ENCODE measurements at regions not wholly inside any gene's neighbourhood (a gene's known extent, or its start where the extent isn't known, plus 50 kb on each side); places are given as distances from the start of the nearest gene placed in this dataset.
"Not testable (repeated sequence)": the region's sequence is repeated elsewhere in the genome, so short reads cannot be mapped to it uniquely, and the experiment has no call there.

DNA sequence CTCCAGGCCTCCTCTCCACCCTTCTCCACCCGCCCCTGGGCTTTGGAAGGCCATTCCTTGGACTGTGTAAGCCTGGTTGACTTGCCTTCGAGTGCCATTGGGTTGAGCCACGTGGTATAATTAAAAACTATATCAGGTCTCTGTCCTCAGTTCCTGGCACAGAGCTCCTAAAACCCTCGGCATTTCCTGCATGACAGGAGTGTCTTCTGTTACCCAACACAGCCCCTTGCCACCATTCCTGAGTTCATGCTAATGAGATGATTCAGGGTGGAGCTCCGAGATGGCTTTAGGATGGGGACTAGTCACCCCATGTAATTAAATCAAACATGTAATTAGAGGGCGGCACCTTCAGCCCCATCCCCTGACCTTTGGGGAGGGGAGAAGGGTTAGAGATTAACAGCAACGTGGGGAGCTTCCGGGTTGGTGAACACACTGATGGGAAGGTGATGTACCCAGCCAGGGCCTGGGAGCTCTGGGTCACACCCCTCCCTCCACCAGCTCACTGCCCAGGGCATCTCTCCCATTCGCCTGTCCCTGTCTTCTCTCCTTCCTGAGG lies 256.4 kb downstream of the FAM43A start:
- no peak for DNase-seq (ENCODE audit: low spot score)

- no peak for DNase-seq (ENCODE audit: low spot score)
These were observed 258.8 kb downstream of the FAM43A start for GRCh38 chr3:194944526-194944925.

DNA sequence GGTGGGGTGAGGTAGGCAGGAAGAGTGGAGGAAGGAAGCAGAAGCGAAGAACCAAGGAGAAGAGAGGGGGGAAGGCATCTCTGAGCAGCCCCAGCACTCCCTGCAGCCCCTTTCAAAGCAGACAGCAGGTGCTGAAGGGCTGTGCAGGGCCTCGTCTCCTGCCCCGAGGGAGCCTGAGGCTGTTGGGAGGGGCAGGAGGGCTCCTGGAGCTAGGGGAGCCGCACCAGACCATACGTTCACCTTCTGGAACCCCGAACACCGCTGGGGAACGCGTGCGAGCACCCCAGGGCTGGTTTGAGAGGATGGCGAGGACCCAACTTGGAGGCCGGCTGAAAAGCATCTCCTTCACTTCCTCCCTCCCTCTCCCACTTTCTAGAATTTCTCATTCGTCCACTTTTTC lies 259.8 kb downstream of the FAM43A start:
- DNase-seq (ENCODE audit: low spot score): no peak

- DNase-seq (ENCODE audit: low spot score): no peak
These were observed 260.4 kb downstream of the FAM43A start for GRCh38 chr3:194946091-194946490.

DNA sequence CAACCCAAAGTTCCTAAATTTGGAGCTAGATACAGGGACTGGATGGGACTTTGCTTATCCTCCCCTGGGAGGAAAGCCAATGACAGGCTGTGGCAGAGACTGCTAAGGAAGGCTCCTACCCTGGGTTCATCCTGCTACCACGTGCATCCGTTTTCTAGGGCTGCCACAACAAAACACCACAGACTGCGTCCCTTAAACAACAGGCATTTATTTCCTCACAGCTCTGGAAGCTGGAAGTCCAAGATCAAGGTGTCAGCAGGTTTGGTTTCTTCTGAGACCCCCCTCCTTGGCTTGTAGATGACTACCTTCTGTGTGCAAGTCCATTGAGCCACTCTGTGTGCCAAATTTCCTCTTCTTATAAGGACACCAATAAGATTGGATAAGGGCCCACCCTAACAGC lies 263.9 kb downstream of the FAM43A start:
- no peak for DNase-seq (ENCODE audit: low spot score)

DNA sequence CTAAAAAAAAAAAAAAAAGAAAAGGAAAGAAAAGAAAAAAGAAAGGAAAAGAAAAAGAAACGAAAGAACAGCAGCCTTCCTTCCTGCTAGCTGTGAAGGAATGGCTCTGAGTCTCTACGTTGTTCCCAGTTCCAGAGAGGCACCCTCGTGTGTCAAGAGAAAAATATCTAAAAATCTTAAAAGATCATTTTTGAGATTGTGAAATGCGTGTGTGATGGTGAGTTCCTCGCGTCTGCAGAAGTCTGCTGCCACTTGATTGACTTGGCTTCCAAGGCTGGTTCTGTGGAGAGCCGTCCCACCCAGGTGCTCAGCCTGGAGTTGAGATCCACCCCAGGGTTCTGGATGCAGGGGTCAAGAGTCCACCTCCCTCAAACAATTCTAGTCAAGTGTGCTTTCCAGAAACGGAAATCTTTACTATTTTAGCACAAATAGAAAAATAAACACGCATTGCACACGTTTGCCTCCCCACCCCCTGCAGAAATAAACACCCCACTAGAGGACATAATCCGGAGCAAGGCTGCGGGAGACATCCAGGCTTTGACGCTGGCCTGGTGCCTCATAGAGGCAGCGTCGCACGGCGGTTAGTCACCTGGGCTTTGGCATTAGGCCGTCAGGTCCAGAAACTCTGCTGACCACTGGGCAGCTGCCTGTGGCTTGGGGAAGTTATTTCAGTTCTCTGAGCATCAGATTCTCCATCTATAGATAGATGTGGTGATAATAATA lies 265.4 kb downstream of the FAM43A start:
- DNase-seq (ENCODE audit: low spot score): no peak

- DNase-seq (ENCODE audit: low spot score): not testable (repeated sequence)
These were observed 265.9 kb downstream of the FAM43A start for GRCh38 chr3:194951629-194951920.

DNA sequence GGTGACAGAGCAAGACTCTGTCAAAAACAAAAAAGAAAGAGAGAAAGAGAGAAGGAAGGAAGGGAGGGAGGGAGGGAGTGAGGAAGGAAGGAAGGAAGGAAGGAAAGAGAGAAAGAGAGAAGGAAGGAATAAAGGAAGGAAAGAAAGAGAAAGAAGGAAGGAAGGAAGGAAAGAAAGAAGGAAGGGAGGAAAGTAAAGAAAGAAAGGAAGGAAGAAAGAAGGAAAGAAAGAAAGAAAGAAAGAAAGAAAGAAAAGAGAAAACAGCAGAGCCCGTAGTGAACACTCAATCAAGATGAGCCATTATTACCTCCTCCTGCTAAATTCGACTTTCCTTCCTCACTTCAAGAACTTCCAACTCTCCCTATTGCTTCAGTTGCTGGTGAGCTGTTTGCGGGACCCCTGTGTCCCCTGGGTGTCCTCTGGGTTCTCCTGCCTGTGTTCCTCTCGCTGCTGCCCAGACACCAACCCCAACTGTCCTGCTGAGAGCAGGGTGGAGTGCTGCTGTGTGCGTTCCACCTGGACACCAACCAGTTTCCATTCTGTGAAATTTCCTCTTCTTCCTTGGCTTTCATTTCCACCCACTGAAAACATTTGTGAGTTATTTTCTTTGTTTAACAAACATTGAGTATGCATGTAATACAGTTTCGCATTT lies 266.4 kb downstream of the FAM43A start:
- no peak for DNase-seq (ENCODE audit: low spot score)

DNA sequence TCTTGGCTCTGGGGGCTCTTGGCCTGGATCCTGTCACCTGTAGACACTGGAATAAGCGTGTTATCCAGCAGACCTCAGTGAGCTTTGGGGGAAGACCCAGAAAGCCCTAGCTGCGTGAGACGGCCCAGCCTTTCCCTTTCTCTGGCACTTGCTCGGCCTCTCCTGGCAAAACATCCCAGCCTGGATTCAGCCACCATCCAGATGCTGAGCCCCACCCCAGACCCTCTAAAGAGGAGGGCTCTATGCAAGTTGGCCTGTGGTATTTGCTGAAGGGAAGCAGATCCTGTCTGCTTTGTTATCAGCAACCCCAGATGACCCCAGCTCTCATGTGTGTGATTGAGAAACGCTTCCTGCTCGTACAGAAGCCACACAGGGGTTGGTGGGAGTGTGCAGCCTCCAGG lies 267.2 kb downstream of the FAM43A start:
- DNase-seq (ENCODE audit: low spot score): peak; percentile 77

- no peak for DNase-seq (ENCODE audit: low spot score)
These were observed 267.6 kb downstream of the FAM43A start for GRCh38 chr3:194953291-194953690.

DNA sequence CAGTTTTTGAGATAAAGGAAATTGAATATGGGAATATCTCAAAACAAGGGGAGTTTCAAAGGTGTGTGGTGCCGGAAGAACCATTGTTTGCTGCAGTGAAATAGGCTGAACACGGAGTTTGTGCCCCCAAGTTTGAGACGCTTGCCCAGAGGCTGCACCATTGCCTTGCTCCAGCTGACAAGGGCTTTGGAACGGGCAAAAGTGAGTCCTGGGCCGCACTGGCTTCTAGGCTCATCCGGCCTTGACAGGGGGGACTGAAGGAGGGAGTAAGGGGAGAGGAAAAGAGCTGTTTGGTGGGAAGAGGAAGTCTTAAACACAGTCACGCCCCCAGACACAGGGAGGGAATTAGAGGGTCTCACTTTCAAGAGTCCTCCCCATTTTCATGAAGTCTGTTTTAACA lies 269.9 kb downstream of the FAM43A start:
- no peak for DNase-seq (ENCODE audit: low spot score)

DNA sequence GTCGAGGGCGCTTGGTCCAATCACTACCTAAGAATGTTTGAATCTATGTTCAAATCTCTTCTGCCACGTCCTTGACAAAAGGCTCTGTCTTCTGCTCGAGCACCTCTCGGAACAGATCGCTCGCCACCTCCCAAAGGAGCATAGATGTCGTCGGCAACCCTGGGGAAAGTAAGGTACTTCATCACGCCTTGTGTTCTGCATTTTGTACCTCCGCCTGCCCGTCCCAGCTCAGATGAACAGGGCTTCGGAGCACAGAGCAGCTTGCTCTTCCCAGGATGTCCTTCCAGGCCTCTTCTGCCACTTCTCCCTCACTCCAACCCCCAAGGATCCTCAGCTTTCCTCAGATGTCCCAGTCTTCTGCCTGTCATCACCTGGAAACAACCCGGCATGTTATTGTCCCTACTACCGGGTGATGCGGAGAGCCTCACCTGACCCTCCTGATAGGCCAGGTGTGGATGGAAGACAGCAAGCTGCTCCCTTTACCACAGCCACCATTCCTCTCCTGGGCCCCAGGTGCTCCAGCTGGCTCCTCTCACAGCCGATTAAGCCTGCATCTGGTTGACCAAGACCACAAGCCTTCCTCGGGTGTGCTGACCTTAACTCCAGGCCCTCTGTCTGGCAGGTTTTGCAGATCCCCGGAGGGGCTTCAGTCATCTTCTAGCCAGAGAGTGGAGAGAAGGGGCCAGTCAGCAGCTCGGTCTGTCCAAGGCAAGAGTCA lies 270.5 kb downstream of the FAM43A start:
- no peak for DNase-seq (ENCODE audit: low spot score)

- no peak for DNase-seq (ENCODE audit: low spot score)
These were observed 271.2 kb downstream of the FAM43A start for GRCh38 chr3:194956697-194957396.

- no peak for DNase-seq (ENCODE audit: low spot score)
These were observed 272.1 kb downstream of the FAM43A start for GRCh38 chr3:194957743-194958240.

GRCh38 chr3:194959217-194959616 lies 273.5 kb downstream of the FAM43A start:
- DNase-seq (ENCODE audit: low spot score): no peak

DNA sequence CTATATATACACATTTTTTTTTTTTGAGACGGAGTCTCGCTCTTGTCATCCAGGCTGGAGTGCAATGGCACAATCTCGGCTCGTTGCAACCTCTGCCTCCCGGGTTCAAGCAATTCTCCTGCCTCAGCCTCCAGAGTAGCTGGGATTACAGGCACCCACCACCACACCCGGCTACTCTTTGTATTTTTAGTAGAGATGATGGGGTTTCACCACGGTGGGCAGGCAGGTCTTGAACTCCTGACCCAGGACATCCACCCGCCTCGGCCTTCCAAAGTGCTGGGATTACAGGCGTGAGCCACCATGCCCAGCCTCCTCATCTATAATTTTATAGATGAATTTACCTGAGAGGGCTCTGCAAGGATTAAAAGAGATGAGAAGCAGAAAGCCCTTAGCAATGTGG lies 274.0 kb downstream of the FAM43A start:
- not testable (repeated sequence) for DNase-seq (ENCODE audit: low spot score)

DNA sequence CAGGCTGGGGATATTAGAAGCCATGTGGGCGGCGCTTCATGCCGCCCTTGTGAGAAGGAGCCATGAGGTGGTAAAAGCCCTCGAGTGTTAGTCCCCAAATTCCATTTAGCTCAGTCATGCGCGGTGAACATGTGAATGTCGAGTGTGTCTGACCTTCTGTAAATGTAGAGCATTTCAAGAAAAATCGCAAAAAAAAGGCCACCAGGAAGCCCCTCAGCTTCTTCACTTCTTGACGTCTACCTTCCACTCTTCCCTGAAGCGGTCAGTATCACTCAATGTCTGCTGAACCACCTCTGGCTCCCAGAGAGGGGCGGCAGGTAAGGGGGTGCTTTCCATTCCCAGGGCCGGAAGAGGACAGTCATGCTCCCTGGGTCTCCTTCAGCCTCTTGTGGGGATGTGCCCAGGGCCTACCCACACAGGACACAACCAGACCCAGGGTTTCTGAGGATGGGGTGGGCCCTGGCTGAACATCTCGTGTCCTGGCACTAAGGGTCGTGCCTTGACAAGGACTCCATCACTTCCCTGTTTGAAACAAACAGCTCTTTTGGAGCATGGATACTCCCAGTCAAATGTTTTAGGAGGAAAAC lies 274.9 kb downstream of the FAM43A start:
- DNase-seq (ENCODE audit: low spot score): no peak

DNA sequence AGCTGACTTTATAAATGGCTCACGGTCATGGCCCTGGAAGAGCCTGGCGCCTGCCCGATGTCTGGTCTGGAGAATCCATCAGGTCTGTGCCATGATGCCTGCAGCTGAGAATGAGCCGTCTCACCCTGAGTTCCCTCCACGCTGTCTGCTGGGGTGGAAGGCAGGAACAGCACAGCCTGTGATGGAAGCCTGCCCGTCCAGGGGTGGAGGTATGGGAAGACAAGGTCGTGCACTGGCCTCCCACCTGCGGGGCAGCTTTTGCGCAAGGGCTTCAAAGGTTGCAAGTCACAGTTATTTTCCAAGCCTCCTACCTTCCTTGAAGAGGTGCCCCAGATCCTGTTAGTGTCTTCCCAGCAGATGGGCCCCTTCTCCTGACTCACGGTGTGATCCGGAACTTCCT lies 275.5 kb downstream of the FAM43A start:
- no peak for DNase-seq (ENCODE audit: low spot score)

DNA sequence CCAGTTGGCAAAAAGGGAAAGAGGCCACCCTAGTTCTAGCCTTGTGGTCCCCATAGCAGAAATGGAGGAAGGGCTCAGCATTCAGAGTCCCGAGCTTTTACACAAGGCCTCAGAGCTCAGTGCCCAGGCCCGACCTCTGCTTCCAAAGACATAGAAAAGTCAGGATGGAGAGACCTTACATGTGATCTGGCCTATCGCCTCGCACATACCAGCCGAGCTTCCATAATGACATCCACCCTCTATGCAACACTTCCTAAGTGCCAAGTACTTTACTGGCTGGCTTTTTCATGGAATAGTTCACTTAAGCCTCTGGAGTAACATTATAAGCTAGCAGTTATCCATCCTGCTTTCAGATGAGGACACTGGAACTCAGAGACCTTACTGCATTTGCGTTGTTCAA lies 275.9 kb downstream of the FAM43A start:
- DNase-seq (ENCODE audit: low spot score): peak; percentile 73

DNA sequence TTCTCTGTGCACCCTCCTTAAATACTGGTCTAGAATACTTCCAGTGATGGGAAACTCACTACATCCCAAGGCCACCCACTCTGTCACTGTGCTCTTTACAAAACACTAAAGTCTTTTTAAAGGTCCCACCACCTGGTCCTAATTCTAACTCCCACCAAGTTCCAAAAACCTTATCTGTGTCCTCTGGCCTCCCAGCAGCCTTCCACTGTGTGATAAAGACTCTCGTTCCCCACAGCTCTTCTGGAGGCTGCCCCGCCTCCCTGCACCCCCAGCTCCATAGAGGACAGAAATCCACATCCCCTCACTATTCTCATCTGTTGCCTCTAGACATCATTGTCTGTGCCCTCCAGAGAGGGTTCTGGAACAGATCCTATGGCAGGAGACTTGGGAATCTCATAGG lies 276.4 kb downstream of the FAM43A start:
- DNase-seq (ENCODE audit: low spot score): no peak

GRCh38 chr3:194964809-194965208 lies 279.1 kb downstream of the FAM43A start:
- no peak for DNase-seq (ENCODE audit: low spot score)

All from umbilical cord (tissue), 1 donor.